HG03135 (cell line): ENCODE measurements at regions not wholly inside any gene's neighbourhood (a gene's known extent, or its start where the extent isn't known, plus 50 kb on each side); places are given as distances from the start of the nearest gene placed in this dataset.

Source experiments
- ATAC-seq: cut with Tn5 transposase; IDR thresholded peaks from one replicate; pipeline ENCODE4 v1.9.1; 2021; ENCODE audit warnings: mild to moderate bottlenecking, moderate library complexity; ENCODE audit not compliant: unreplicated experiment

GRCh38 chr17:77819497-77819896 lies 139.0 kb upstream of the TNRC6C start:
- no peak for ATAC-seq

GRCh38 chr17:77821114-77821513 lies 137.4 kb upstream of the TNRC6C start:
- ATAC-seq, result no peak

GRCh38 chr17:77822302-77823030 lies 136.0 kb upstream of the TNRC6C start:
- ATAC-seq, result no peak

GRCh38 chr17:77824102-77824779 lies 134.3 kb upstream of the TNRC6C start:
- ATAC-seq, result no peak

- ATAC-seq, result no peak
These were observed 133.7 kb upstream of the TNRC6C start for GRCh38 chr17:77824780-77825280.

GRCh38 chr17:77825621-77826020 lies 132.9 kb upstream of the TNRC6C start:
- ATAC-seq, result no peak

- no peak for ATAC-seq
These were observed 132.2 kb upstream of the TNRC6C start for GRCh38 chr17:77826132-77826873.

GRCh38 chr17:77827039-77827438 lies 131.5 kb upstream of the TNRC6C start:
- ATAC-seq, result no peak

- no peak for ATAC-seq
These were observed 131.0 kb upstream of the TNRC6C start for GRCh38 chr17:77827511-77827910.

- no peak for ATAC-seq
These were observed 129.6 kb upstream of the TNRC6C start for GRCh38 chr17:77828749-77829539.

GRCh38 chr17:77829843-77830799 lies 128.4 kb upstream of the TNRC6C start:
- ATAC-seq, result no peak

- no peak for ATAC-seq
These were observed 127.6 kb upstream of the TNRC6C start for GRCh38 chr17:77830816-77831473.

- no peak for ATAC-seq
These were observed 126.9 kb upstream of the TNRC6C start for GRCh38 chr17:77831474-77832179.

- no peak for ATAC-seq
These were observed 126.3 kb upstream of the TNRC6C start for GRCh38 chr17:77832180-77832560.

GRCh38 chr17:77833769-77834168 lies 124.7 kb upstream of the TNRC6C start:
- no peak for ATAC-seq

GRCh38 chr17:77834170-77835115 lies 124.1 kb upstream of the TNRC6C start:
- no peak for ATAC-seq

GRCh38 chr17:77836557-77837041 lies 121.9 kb upstream of the TNRC6C start:
- no peak for ATAC-seq
